GM18867 (cell line): ENCODE measurements at regions not wholly inside any gene's neighbourhood (a gene's known extent, or its start where the extent isn't known, plus 50 kb on each side); places are given as distances from the start of the nearest gene placed in this dataset.
"Not testable (repeated sequence)": the region's sequence is repeated elsewhere in the genome, so short reads cannot be mapped to it uniquely, and the experiment has no call there.

Source experiments
- ATAC-seq: cut with Tn5 transposase; IDR thresholded peaks from one replicate; pipeline ENCODE4 v1.9.1; 2021; ENCODE audit warnings: mild to moderate bottlenecking, moderate library complexity; ENCODE audit not compliant: unreplicated experiment

DNA sequence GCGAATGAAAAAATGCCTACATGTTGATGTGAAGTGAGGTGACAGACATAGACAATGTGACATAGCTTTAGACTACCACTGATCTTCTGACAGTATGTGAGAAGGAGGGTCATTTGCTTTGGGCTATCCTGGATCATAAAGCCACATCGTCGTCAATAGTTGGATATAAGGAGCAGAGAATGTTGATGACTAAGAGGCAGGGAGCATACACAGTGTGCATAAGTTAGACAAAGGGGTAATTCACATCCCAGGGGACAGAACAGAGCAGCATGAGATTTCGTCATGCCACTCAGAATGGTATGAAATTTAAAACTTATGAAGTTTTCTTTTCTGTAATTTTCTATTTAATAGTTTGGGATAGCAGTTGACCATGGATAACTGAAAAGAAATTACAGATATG lies 403.2 kb downstream of the DSC3 start:
- ATAC-seq, result no peak

- no peak for ATAC-seq
Observed at GRCh38 chr18:30634249-30634648, 408.3 kb downstream of the DSC3 start.

DNA sequence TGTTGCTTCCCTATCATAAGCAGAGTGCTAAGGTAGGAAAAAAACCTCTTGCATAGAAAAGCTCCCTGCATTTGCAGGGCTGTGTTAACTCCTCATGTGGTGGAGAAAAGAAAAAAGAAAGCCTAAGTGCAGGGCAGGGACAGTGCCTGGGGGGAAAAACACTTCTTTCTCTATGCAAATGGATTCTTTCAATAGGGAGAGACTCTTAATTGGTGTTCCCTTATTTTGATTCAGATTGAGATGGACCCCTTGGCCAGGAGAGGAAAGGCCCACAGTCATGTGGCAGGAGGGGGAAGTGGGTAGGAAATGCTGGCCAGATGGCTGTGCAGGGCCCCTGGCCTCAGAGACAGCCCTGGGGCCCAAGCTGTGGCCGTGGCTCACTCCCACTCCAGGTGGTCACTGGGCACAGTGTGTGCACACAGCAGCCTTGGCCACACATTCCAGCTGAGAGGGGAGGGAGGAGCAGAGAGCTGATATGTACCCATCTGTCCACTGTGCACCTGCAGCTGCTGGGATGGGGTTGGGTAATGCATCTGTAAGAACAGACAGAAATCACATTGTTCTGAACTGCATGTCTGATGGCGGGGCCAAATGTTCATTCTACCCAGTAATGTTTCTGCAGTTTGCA lies 410.4 kb downstream of the DSC3 start:
- no peak for ATAC-seq

DNA sequence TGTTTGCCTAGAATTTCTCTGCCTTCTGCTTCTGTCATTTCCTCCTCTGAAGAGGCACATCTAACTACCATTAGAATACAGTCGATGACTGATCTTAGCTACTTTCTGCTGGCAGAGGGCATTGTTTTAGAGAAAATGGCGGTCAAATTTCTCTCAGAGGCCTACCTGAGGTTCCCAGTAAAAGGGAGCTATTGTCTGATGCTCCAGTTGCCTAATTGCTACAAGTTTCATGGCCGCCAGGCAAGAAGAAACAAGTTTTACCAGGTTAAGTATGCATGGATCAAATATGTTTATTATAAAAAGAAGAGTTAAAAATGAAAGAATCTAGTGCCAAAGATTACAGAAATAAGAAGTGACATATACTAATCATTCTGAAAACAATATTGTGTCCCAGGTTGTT lies 416.6 kb downstream of the DSC3 start:
- ATAC-seq, result no peak

- ATAC-seq, result no peak
Observed at GRCh38 chr18:30623401-30624065, 419.0 kb downstream of the DSC3 start.

GRCh38 chr18:30622635-30623034 lies 419.9 kb downstream of the DSC3 start:
- ATAC-seq, result no peak

DNA sequence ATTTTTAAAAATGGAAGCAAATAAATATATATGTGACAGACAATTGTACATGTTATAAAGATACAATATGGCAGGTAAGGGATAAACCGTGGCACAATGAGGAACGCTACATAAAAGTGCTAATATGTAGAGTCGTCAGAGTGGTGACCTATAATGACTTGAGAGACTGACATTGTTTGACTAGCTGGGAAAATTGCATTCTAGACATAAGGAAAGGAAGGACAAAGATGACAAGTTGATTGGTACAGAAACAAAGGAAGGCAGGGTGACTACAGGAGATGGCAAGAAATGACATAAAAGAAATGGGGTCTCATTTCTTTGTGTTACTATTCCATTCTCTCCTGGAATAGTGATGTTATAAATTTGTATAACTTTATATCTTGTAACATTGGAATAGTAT lies 420.4 kb downstream of the DSC3 start:
- ATAC-seq, result no peak

DNA sequence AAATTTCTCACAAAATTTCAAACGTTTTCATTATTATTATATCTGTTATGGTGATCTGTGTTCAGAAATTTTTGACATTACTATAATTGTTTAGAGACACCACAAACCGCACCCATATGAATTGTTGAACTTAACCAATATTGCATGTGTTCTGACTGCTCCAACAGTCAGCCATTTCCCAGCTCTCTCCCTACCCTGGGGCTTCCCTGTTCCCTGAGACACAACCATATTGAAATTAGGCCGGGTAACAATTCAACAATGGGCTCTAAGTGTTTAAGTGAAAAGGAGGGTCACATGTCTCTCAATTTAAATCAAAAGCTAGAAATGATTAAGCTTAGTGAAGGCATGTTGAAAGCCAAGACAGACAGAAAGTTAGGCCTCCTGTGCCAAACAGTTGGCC lies 424.0 kb downstream of the DSC3 start:
- no peak for ATAC-seq

DNA sequence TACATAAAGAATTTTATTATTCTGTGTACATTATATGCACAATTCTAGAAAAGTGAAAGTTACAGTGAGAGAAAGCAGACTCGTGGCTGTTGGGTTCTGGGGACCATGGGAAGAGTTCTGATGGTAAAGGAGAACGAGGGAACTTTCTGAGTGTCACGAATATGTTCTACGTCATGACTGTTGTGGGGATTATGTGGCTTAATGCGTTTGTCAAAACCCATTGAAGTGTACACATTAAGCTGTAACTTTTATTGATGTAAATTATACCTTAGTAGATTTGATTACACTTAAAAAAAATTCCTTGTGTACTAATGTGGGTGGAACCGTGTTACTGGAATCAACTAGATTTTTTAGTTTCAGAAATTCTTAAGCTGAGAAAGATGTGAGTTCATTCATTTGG lies 426.1 kb downstream of the DSC3 start:
- no peak for ATAC-seq

GRCh38 chr18:30613467-30613801 lies 429.1 kb downstream of the DSC3 start:
- no peak for ATAC-seq

- ATAC-seq, result no peak
Observed at GRCh38 chr18:30601541-30601940, 441.0 kb downstream of the DSC3 start.

DNA sequence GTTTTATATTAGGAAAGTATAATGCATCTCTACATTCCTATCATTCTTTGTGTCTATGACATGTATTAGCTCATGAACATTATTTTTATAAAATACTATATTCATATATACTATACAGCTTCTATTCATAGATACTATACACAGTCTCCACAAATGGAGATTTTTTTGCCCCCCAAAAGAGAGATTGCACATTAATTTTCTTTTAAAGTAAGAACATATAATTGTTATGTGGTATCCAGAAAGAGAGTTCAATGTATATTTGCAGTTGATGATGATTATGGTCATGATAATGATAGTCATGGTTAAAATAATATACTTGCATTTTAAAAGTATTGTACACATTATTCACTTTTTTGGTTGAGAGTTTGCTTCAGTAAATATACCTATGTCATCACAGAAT lies 445.3 kb downstream of the DSC3 start:
- ATAC-seq, result no peak

- ATAC-seq, result no peak
Observed at GRCh38 chr18:30596635-30597034, 445.9 kb downstream of the DSC3 start.

- ATAC-seq, result no peak
Observed at GRCh38 chr18:30595942-30596341, 446.6 kb downstream of the DSC3 start.

DNA sequence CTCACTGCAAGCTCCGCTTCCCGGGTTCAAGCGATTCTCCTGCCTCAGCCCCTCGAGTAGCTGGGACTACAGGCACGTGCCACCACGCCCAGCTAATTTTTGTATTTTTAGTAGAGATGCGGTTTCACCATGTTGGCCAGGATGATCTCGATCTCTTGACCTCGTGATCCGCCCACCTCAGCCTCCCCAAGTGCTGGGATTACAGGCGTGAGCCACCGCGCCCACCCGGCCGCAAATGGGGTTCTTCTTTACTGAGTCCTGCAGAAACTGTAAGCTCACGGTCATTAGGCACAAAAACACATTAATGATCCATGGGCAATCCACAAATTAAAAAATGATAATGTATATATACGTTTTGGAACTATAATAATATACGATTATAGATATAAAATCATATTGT lies 447.6 kb downstream of the DSC3 start:
- ATAC-seq, result not testable (repeated sequence)

DNA sequence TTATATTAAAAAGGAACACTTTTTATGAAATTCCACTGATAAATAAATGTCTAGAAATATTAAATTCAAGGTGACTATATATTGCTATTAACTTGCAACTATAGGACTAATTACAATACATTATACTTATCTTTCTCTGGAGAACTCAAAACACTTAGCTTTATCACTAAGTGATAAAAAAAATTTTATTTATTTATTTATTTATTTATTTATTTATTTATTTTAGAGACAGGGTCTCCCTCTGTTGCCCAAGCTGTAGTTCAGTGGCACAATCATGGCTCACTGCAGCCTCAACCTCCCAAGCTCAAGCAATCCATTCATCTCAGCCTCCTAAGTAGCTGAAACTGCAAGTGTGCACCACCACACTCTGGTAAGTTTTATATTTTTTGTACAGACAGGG lies 451.1 kb downstream of the DSC3 start:
- no peak for ATAC-seq

- ATAC-seq, result no peak
Observed at GRCh38 chr18:30588673-30589164, 453.8 kb downstream of the DSC3 start.

DNA sequence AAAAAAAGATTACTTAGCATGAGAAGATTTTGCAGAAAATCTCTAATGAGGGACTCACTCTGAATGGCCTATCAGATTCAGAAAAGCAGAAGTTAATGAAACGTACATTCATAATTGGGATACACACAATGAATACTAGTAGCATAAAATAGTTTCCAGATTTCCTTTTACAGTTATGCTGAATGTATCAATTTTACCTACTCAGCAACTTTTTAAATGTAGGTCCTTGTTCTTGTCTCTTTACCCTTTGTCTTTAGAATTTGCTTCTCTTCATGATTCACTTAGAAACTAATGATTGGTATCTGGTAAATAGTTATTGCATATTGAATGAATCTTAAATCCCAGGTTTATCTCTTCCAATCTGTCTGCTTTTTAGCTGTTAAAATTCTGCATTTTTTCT lies 458.8 kb downstream of the DSC3 start:
- no peak for ATAC-seq

DNA sequence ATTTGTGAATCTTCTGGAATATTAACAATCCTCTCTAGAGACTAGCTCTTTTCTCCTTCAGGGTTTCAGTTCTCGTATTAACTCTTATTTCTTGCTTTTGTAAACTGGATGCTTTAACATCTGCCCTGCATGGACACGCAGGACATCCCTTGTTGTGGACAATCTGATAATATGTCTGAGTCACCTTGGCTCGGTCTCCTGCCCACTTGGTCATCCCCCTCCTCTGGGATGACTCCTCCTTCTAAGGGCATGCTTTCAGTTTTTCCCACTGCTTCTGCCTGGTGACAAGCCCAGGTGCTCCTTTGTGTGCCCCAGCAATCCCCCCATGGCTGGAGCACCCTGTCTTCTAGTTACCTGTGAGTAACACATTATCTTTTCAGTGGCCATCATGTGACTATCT lies 460.5 kb downstream of the DSC3 start:
- ATAC-seq, result no peak

- ATAC-seq, result no peak
Observed at GRCh38 chr18:30578707-30579106, 463.8 kb downstream of the DSC3 start.

DNA sequence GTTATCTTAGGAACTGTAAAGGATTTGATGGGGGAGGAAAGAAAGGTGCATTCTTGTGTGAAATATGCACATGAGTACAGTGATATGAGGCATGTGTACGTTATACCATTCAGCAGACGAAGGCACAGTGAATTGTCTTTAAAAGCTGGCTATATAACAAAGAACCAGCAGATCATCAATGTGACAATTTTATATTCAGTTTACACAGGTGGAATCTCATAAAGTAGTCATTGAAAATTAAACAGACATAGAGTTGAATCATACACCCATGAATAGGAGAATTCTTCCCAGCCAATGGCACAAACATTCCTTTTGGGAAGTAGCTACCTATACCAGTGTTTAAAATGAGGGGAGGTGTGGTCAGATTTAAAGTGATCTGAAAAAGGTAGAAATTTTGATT lies 470.3 kb downstream of the DSC3 start:
- no peak for ATAC-seq

DNA sequence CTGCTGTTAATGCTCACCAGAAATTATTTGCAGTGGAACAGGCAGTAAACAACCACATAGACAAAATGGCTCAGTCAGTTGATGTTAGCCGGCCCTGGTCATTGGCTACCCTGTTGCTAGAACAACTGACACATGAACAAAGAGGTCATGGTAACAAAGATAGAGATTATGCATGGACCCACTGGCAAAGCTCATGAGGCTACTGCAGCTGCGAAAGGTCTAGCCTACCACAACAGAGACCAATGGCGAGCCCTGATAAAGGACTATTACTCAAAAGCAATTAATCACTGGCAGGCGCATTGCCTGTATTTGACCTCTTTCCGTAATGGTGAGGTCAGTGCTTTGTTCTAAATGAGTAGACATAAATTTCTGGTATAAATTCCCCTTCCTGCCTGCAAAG lies 474.2 kb downstream of the DSC3 start:
- ATAC-seq, result no peak

DNA sequence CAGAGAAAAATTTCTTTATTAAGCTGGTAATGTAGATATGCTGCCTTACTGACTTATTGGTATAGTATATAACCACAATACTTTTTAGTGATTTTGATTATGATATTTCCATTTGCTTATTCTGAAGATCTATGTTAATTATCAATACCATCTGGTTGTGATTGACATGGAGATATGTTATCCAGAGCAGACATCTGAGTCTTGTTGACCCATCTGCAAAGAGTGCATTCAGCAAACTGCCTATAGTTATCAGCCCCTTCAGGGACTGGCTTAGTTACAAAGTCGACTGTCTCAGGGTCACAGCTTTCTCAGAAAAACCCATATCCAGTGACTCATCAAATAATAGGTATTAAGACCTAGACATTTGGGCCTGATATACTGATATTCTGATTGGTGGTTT lies 475.7 kb downstream of the DSC3 start:
- no peak for ATAC-seq
